Stimulated activated CD4-positive, alpha-beta T cell treated with anti-CD3 and anti-CD28 coated beads, Interleukin-2, amount 100 ng/mL, for 48 hours (primary cell): ENCODE measurements at regions not wholly inside any gene's neighbourhood (a gene's known extent, or its start where the extent isn't known, plus 50 kb on each side); places are given as distances from the start of the nearest gene placed in this dataset.

Source experiments
- DNase-seq, 2 donors: peaks; one replicate each; pipeline ENCODE4 v3.0.0-alpha.2; 2020

DNA sequence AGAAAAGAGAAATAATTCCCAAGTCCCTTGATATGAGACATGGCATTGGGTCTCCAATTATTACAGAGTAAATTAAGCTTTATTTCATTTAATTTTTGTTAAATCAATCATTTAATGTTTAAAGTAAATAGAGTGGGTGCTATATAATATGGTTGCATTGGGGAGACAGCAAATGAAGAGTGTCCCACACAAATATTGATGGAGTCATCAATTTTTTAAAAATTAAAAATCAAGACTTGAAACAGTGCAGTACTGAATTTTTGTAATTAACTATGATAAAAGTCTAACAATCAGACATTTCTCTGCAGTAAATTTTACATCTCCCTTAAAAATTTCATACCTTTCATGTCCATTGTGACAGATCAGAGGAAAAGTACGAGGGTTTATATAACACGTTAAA is 193.9 kb upstream of the ID4 start:
- DNase-seq, result no peak

DNA sequence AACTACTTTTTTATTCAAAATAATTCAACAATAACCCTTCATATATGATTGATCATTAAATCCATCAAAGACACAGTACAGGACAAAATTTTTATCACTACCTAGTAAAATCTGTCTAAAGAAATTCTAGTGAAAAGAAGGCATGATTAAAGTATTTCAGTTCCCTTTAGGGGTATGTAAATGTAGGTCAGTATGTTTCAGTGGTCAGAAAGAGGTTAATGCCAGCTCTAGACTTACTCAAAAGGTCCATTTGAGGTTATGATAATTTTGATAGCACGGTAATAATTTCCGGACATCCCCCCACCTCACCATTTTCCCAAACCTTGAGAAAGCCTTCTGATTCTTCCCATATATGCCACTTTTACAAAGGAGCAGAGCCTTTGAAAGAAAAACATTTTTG is 193.5 kb upstream of the ID4 start:
- no peak for DNase-seq

DNA sequence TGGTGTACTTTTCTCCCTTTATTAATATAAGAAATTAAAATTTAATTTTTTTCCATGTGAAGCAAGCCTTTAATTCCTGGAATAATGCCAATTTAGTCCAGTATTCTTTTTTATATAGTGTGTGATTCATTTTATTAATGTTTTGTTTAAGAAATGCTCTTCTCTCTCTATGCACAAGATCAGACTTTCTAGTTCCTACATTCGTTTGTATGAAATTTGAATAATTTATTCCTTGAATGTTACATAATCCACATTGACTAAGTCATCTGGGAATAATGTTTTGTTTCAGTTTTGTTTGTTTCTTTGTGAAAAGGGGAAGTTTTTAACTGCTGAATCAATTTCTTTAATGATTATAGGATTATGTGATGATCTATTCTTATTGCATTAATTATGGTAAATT is 181.4 kb upstream of the ID4 start:
- DNase-seq, result no peak

DNA sequence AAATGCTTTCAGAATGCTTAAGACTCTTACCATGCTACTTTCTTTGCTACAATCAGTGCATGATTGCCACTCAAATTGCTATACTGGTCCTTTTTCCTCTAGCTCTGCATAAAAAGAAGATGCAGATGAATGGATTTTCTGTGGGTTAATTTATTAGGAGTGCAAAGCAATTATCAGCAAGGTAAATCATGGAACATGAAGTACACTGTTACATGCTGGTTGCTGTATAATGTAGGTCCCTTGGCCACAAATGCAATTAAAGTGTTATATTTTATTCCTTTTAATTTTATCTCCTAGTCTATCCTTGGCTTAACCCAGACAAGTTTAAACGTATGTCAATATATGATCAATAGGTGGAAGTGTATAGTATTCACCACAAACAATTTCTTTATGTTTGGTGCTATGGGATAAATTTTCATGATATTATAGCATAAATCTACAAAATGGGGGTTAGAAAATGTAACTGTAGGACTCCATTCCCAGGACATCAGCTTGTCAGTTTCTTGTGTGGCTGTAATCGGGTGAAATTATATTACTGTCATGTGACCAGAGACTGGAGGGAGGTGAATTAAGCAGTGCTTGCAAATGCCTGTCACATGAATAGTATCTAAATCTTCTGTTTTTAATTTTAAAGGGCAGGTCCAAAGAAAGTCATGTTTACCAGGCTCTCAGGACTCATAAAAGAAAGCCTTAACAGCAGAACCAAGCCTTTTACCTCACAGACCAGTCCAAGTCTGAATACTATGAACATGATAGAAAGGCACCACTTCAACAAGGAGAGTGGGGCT is 176.9 kb upstream of the ID4 start:
- no peak for DNase-seq

DNA sequence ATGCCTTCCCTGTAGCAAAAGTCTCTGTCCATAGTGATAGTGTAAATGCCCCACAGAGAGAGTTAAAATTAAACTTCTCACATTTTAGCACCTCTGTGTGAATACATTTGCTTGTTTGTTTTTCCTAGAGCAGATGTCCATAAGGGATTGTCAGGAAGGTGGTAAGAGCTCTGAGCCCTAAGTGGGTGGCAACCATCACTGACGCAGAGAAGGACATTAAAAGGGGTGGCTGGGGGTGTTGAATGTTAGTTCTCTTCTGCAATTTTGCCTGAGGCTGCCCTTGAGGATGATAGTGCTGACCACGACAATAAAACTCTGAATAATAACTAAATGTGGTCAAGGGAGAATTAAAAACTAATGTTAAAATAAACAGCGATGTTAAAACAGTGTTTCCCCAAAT is 174.3 kb upstream of the ID4 start:
- DNase-seq, result no peak

DNA sequence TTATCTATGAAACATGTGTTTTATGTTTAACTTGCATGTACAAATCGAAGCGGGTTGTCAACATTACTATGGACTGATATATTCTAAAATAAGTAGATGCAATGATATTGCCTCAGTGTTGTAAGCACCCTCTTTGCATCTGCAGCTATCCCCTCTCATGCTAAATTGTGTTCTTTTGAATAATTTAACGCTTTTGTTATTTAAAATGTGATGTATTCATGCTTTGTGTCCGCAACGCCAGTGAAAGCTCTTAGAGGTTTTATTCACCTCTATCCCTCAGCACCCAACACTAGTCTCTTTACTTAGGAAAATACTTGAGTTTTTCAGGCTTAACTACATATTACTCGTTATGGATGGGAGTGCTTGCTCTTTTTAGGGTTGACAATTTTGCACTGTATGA is 173.7 kb upstream of the ID4 start:
- no peak for DNase-seq

DNA sequence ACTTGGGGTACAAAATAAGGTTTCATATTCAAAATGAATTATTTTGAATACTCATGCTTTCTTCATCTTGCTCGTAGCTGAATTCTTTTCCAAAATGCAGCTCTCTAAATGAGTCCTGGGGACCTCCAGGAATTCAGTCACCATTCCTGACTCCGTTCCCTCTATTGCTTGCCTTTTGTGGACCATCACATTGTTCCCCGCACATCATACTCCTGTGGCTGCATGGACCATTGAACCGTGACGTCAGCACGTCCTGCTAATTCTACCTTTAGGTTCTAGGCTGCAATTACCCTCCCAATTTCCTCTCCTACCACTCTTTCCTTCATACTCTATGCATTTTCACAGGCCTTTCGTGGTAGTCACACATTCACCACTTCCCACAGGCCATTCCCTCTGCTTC is 173.1 kb upstream of the ID4 start:
- no peak for DNase-seq

DNA sequence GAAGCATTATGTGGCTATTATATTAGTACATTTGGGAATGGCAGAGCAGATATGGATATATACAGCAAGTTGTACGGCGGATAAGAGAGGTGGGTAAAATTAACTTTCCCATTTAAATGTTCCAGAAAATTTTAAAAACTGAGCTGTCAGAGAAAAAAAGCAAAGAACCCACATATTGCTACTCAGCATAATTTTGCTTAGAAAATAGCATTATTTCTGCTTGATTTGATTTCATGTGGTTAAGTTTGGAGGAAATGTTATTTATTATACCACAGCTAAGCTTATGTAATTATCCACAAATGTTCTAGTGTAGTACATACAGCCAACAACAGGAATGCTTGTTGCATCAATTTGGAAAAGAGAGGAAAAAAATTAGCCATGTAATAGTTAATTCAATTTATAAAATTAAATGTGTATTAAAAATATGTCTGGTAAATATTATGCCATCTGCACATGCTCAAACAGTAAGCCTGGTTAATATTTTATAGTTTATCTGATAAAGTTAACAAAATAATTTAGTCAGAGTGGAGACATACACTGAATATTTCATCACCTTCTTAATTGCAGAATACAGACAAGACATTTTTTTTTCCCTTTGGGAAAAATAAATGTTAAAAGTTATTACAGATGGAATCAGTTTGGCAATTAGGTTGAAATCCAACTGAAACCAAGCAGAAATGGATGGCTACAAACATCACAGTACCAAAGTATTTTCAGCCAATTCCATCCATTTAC is 172.1 kb upstream of the ID4 start:
- DNase-seq, result no peak

DNA sequence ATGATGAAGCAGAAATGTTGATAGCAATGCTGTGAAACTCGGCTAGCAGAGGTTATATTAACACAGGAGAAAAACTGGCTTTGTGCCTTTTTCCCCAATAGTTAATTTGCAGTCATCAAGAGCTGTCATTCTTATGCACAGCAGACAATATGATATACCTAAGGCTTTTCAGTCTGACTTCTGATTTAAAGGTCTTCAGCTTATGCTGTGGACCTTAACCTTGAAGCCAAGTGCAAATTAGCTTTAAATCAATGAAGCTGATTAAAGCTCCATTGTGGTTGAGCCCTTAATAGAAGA is 171.6 kb upstream of the ID4 start:
- no peak for DNase-seq

DNA sequence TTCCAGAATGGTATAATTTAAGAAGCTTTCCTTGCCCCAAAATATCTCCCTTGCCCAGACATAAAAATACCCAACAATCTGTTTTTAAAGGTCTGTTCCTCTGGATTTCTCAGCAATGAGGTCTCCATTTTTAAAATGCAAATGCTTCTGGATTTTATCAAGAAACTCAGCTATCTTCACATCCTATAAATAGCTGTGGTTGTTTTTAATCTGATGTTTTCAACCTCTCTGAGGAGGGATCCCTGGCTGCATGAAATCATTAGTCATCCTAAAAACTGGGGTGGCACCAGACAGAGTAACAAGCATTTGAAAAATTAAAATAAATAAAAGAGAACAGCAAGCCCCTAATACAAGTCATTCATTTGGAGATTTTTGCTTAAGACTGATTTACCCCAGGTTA is 168.5 kb upstream of the ID4 start:
- no peak for DNase-seq

DNA sequence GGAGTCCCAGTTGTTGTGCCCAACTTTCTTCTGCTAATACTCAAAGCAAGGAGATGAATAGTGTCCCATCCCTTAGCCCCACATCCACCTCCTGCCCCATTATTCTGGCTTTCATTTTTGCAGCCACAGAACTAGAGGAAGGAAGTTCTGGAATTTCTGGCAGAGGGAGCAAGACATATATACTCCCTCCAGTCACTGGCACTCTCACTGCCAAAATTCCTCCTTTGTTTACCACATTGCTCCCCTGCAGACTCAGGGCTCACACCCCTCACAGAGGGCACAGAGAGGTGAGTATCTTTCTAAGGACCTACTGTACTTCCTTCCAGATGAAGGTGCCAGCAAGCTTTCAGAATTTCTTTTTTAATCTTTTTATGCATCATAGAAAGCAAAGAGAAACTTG is 168.0 kb upstream of the ID4 start:
- DNase-seq, result no peak

DNA sequence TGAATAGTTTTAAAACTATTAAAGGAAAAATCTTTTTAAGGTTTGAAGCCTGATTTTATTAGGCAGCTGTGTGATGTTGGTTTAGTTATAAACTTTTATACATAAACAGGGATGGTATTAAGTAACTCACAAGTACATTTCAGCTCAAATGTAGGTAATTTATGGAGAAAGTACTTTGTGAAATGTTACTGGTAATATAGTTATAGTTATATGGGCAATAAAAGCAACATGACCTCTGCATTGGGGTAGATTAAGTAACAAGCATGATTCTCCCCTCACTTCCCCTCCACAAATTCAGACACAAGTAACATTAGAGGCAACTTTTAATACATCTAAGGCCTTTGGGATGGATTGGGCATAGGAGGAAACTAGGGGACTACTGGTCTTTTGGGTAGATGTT is 154.3 kb upstream of the ID4 start:
- no peak for DNase-seq

DNA sequence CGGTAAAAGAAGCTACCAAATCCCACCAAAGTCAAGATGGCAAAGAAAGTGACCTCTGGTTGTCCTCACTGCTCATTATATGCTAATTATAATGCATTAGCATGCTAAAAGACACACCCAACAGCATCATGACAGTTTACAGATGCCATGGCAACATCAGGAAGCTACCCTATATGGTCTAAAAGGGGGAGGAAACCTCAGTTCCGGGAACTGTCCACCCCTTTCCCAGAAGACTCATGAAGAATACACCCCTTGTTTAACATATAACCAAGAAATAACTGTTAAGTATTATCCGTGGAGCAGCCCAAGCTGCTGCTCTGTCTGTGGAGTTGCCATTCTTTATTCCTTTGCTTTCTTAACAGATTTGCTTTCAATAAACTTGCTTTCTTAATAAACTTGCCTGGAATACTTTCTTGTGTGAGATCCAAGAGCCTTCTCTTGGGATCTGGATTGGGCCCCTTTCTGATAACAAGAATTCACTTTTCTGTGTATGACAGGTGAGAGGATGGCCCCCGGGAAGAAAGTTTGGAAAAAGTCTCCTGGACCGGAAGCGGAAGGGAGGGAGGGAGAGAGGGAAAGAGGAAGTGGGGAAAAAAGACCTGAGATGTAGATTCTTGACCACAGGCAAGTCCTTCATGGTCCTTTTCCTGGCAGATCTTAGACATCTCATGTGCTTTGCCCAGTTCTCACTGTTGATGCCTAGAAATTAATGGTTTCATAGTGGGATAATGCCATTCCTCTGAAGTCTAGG is 146.7 kb upstream of the ID4 start:
- DNase-seq, result no peak

DNA sequence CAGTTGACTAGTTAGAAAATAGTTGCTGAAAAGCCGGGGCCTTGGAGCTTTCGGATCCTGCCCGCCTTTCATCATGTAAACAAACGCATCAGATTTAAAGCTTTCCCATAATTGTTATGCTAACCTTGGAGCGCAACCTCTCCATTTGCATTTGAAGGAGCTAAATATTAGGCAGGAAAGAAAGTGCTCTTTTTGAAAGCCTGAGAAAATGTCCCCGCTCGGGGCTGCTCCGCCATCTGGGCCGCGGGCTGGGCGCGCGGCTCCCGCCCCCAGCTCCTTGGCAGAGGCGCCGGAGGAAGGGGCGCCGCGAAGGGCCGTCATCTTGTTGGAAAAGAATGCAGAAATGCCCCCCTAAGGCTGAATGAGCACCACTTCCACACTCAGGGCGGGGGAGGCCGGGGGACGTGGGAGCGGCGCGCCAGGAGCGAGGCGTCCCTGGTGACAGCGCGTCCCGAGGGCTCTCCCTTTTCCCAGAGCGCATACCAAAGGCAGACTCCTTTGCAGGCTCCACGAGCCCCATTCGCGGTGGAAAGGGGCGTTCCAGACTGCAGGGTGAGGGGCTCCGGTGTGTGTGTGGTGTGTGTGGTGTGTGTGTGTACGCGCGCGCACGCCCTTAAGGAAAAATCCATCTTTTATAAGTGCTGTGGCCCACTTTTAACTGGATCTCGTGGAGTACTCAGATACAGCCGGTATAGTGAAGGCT is 145.6 kb upstream of the ID4 start:
- DNase-seq, result no peak

DNA sequence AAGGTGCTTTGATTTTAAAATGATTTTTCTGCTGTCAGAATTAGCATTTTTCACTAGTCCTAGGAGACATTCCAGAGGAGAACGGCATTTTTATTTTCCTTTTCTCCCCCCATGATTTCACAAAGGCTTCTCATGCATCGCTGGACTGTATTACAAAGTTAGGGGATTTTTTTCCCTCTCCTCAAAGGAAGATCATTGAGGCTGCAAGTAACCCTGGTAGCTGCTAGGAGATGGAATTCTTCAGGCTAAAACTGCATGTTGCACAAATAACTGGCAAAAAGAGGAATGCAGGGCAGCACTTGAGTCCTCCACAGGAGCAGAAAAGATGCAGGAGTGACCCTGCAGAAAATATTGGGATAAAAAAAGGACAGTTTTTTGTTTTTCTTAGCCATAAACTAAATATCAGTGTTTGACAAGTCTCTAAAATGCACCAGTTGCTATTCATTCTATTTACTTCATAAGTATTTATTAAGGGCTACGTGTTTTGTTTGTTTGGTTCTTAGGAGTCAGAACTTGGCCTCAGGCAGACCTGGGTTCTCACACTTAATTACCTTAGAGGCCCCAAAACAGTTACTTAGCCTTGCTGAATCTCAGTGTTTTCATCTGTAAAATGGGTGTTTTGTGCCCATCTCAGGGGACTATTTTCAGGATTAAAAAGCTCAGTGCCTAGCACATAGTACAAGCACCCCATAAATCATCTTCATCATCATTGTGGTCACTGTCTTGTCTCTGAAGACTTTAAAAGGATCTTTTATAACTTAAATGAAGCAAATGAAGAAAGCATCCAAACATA is 144.5 kb upstream of the ID4 start:
- DNase-seq, result no peak

DNA sequence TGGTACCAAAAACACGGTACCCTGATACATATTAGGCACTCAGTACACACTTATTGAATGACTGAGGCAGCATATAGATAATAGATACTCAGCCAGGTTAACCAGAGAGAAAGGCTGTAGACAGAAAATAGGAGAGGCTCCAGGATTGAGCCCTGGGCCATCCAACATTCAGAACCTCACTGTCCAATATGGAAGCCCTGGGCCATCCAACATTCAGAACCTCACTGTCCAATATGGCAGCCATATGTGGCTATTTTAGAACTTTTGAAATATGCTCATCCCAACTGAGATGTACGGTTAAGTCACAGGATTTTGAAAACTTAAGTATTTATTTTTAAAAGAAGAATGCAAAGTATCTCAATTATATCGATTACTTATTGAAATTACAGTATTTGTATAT is 142.5 kb upstream of the ID4 start:
- no peak for DNase-seq

DNA sequence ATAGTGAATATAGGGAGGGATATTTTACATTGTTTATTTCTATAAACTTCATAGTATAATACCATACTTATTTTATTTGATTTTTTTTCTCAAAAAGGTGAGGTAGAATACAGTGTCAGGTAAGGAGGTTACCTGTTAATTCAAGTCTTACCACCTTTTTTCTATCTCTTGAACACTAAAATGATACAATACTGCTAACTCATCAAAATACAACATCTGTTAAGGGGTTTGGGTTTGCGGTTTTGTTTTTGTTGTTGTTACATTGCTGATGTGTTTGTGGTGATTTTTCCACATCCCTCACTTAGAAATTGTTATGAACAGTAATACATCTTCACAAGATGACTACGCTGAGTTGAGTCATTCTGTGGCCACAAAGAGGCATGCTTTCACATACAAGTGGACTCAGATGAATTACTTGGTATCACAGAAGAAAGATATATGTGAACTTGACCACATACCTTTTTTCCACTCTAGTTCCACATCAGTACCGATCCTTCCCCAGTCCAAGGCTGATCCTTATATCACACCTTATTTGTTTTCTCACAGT is 139.4 kb upstream of the ID4 start:
- DNase-seq, result no peak

DNA sequence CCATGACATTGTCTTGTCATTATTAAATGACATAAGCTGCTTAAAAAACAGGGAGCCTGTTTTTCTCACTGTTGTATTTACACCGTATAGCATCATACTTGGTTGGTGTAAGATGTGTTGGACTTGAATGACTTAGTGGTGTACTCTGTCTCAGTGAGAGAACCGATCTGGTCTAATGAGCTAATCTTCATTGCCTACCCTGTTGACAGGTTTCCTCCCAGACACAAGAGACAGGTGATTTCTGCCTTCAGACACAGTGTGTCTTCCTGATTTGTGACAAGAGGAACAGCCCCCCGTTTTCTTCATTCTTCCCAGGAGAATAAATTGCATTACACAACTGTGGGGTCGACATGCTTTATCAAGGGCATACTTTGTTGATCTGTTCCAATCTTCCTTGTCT is 137.2 kb upstream of the ID4 start:
- DNase-seq, result no peak

DNA sequence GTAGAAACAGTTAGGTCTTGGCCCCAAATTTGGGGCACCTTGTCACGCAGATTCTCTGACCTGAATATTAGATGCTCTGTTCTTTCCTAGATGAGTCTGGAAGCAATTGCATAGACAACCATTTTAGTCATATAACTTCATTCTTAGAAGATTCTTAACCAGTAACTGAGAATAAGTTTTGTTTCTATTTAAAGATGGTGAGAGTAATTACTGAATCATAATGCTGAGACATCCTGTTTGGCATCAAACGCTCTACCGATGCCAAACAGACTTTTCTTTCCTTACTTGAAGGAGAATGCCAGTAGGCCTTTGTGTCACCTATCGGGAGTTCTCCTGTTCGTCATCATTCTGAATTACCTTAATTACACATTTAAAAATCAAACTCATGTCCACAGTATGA is 131.6 kb upstream of the ID4 start:
- DNase-seq, result no peak

DNA sequence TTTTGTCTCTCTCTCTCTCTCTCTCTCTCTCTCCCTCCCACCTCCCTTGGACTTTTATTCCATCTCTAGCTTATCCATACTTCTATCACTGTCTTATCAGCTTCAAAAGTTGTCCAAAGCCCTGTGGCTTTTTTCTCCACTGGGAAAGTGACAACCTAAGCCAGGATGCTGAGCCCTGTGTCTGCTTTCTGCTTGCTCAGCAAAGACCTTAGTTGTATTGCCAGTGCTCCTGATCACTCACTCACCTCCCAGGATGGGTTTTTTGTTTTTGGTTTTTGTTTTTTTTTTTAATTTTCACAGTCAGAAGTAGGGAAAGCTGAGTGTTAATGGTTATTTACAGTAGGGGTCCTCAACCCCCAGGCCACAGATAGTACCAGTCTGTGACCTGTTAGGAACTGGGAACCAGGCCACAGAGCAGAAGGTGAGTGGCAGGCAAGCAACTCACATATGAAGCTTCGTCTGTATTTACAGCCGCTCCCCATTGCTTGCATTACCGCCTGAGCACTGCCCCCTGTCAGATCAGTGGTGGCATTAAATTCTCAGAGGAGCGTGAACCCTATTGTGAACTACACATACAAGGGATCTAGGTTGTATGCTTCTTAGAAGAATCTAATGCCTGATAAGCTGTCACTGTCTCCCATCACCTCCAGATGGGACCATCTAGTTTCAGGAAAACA is 125.0 kb upstream of the ID4 start:
- no peak for DNase-seq

DNA sequence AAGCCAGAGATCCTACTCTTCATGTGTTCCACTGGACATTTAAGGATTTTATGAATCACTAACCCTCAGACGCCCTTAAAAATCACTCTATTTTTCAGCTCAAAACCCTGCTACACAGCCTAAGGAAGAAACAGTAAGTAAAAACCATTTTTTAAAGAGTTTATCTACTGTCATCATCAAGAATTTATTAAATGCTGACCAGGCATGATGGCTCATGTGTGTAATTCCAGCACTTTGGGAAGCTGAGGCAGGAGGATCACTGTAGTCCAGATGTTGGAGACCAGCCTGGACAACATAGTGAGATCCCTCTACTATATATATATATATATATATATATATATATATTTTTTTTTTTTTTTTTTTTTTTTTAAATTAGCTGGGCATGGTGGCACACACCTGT is 124.2 kb upstream of the ID4 start:
- DNase-seq, result no peak

DNA sequence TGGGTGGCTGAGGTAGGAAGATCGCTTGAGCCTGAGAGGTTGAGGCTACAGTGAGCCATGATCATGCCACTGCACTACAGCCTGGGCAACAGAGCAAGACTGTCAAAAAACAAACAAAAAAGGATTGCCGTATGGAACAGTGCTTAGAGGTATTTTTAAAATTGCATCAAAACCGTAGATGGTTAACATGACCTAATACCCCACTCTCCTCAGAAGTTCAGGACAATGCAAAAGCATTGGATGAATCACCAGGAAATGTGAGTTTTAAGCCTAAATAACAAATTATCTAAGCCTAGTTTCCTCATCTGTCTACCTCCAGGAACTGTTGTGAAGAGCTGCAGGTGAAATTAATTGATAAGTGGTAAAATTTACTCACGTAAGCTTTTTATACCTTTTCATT is 123.8 kb upstream of the ID4 start:
- DNase-seq, result no peak
